Activated CD4-positive, alpha-beta T cell treated with anti-CD3 and anti-CD28 coated beads, Interleukin-2, amount 10 ng/mL, durations not matched to agents 24 days and 14 days (primary cell): ENCODE measurements at regions not wholly inside any gene's neighbourhood (a gene's known extent, or its start where the extent isn't known, plus 50 kb on each side); places are given as distances from the start of the nearest gene placed in this dataset.
A peak's percentile ranks its signal among the peaks of the same experiment; 100 is the strongest.

Experiments used
- DNase-seq: peaks from one replicate; pipeline ENCODE4 v3.0.0; 2022
- H3K27ac Mint-ChIP-seq: one replicate; pipeline ENCODE4 v1.8.0; 2022; ENCODE audit warnings: mild to moderate bottlenecking, mixed read lengths
- H3K27me3 Mint-ChIP-seq: one replicate; pipeline ENCODE4 v1.8.0; 2022; ENCODE audit warnings: mixed read lengths
- H3K36me3 Mint-ChIP-seq: one replicate; pipeline ENCODE4 v1.8.0; 2022; ENCODE audit warnings: low read depth, mild to moderate bottlenecking, mixed read lengths
- H3K4me1 Mint-ChIP-seq: one replicate; pipeline ENCODE4 v1.8.0; 2021; ENCODE audit warnings: mixed read lengths
- H3K4me3 Mint-ChIP-seq: one replicate; pipeline ENCODE4 v1.8.0; 2022; ENCODE audit warnings: mild to moderate bottlenecking, moderate library complexity, mixed read lengths
- H3K9me3 Mint-ChIP-seq: one replicate; pipeline ENCODE4 v1.8.0; 2021; ENCODE audit warnings: mixed read lengths
- intact Hi-C: fragments of 100-400 bp; cut with micrococcal nuclease; formaldehyde crosslinking; loops from one replicate; pipeline ENCODE4 v1.15.1; 2023

DNA sequence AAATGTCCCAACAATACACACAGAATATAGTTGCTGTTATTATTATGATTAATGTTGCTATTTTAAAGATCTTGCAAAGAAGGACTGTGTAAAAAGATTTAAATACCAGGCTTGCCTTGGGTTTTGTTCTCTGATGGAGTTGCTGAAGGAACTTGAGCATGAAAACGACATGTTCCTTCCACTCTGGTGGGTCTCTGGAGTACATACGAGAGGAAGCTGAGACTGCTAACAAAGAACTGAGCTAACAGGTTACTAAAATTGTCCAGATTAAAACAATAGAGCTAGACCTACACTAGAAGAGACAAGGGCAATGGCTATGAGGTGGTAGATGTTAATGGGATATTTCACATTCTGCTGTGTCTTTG, 612.2 kb downstream of the TSN start:
- Mint-ChIP-seq H3K4me3 (no peak overlapping the region), H3K9me3 (no peaks in the 10 kb centered on the region), H3K4me1 (no peaks in the 10 kb centered on the region), H3K27ac (no peak overlapping the region), H3K36me3 (no peaks in the 10 kb centered on the region), H3K27me3 (no peaks in the 10 kb centered on the region)
- intact Hi-C loops: no loop called here
- DNase-seq: no peak

DNA sequence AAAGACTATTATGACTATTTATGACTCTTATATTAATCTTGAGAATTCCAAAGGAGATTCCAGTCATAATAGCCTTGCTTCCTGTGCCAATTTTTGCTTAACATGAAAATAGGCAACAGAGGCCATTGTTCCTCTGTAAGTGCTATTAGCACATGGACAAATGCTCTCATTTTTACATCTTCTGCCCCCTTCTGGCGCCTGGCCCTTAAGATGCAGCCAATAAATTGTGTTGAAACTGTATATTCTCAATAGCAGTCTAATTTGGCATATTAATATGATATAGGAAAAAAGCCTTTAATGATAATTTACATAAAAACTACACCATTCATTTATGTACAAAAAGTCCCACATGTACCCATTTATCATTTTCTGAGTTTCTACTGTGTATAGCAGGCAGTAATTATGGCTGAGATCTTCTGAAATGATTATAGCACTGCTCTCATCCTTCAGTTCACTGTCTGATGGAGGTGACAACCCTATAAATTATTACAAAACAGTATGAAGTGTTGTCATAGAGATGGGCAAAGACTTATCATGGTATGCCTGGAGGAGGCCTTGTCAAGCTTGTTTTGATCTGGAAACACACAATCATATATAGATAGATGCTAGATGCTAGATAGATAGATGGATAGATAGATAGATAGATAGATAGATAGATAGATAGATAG, 613.3 kb downstream of the TSN start:
- intact Hi-C loops: no loop called here

DNA sequence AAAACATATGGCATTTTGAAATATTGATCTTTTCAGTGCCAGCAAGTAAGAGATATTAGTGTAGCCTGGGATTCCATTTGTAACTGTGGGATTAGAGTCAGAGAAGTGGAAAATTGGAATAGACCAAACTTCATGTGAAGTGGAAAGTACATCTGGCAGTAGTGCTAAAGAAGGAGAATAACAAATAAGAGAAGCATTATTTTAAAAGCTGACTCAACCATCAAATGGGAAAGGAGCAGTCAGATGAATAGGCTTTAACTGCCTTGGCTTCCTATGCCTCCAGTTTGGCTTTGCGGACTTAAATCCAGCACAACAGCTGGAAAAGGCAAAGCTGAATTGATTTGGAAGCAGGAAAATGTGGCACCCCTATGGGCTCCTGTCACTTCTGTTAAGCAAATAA, 623.1 kb downstream of the TSN start:
- no peak overlapping the region for H3K27ac Mint-ChIP-seq
- no peaks in the 10 kb centered on the region for H3K9me3 Mint-ChIP-seq
- H3K4me1 Mint-ChIP-seq: no peaks in the 10 kb centered on the region
- no peak overlapping the region for H3K4me3 Mint-ChIP-seq
- no peak for DNase-seq
- intact Hi-C loops: no loop called here
- H3K36me3 Mint-ChIP-seq: no peaks in the 10 kb centered on the region
- H3K27me3 Mint-ChIP-seq: no peaks in the 10 kb centered on the region

More for the DNA sequence above, 613.3 kb downstream of the TSN start:
- no peaks in the 10 kb centered on the region for H3K9me3 Mint-ChIP-seq
- no peaks in the 10 kb centered on the region for H3K4me1 Mint-ChIP-seq
- H3K27me3 Mint-ChIP-seq: no peaks in the 10 kb centered on the region
- no peak overlapping the region for H3K27ac Mint-ChIP-seq
- no peak for DNase-seq
- H3K4me3 Mint-ChIP-seq: no peak overlapping the region
- no peaks in the 10 kb centered on the region for H3K36me3 Mint-ChIP-seq

DNA sequence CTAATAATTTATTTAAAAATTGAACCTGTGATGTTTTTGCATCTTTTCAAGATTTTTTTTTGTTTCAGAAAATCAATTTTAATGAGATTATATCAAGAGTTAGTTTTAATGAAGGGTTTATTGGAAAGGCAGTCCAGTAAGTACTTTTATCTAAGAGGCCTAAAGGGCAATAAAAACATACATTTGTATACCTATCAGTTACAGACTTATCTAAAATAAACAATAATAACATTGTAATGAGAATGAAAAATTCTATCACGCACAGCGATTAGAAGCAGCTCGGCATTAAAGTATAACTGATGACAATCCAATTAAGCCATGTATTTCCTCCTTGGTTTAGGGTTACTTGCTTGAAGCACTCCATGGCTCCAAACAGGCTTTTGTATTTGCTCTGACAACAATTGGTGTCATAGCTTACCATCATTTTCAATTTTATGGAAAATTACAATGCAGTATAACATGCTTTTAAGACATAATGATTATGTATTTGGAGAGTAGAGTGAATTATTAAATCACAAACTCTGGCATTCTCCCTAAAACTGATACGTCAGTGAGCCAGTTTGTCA, 629.4 kb downstream of the TSN start:
- intact Hi-C loops: no loop called here
- H3K27ac Mint-ChIP-seq: no peak overlapping the region
- H3K27me3 Mint-ChIP-seq: no peaks in the 10 kb centered on the region
- H3K36me3 Mint-ChIP-seq: no peaks in the 10 kb centered on the region
- no peaks in the 10 kb centered on the region for H3K4me1 Mint-ChIP-seq
- H3K9me3 Mint-ChIP-seq: peaks cover 12% of the 10 kb centered on the region
- no peak for DNase-seq
- no peak overlapping the region for H3K4me3 Mint-ChIP-seq

DNA sequence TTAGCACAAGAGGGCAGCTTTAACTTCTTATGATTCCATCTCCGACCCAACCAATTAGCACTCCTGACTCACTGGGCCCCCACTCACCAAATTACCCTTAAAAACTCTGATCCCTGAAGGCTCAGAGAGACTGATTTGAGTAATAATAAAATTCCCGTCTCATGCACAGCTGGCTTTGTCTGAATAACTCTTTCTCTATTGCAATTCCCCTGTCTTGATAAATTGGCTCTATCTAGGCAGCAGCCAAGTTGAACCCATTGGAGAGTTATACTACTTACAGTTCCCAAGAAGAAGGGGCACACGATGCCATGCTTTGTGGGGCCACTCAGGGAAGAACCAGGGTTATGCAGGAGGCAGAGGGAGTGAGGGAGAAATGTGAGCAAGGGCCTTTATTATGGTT, 632.8 kb downstream of the TSN start:
- Mint-ChIP-seq H3K4me1 (no peaks in the 10 kb centered on the region), H3K36me3 (no peaks in the 10 kb centered on the region), H3K27ac (no peak overlapping the region)

DNA sequence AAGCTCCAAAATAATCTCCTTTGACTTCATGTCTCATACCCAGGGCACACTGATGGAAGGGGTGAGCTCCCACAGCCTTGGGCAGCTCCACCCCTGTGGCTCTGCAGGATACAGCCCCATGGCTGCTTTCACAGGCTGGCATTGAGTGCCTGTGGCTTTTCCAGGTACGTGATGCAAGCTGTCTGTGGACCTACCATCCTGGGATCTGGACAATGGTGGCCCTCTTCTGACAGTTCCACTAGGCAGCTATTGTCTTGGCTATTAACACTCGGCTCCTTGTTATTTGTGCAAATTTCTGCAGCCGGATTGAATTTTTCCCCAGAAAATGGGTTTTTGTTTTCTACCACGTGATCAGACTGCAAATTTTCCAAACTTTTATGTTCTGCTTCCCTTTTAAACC, 634.2 kb downstream of the TSN start:
- DNase-seq: no peak
- no peaks in the 10 kb centered on the region for H3K27me3 Mint-ChIP-seq
- no peak overlapping the region for H3K27ac Mint-ChIP-seq
- no peaks in the 10 kb centered on the region for H3K4me1 Mint-ChIP-seq
- H3K4me3 Mint-ChIP-seq: no peak overlapping the region
- H3K36me3 Mint-ChIP-seq: no peaks in the 10 kb centered on the region
- peaks cover 12% of the 10 kb centered on the region for H3K9me3 Mint-ChIP-seq
- intact Hi-C loops: no loop called here

More for the DNA sequence above, 632.8 kb downstream of the TSN start:
- DNase-seq: no peak
- Mint-ChIP-seq H3K9me3 (peaks cover 12% of the 10 kb centered on the region), H3K27me3 (no peaks in the 10 kb centered on the region), H3K4me3 (no peak overlapping the region)
- intact Hi-C loops: no loop called here

DNA sequence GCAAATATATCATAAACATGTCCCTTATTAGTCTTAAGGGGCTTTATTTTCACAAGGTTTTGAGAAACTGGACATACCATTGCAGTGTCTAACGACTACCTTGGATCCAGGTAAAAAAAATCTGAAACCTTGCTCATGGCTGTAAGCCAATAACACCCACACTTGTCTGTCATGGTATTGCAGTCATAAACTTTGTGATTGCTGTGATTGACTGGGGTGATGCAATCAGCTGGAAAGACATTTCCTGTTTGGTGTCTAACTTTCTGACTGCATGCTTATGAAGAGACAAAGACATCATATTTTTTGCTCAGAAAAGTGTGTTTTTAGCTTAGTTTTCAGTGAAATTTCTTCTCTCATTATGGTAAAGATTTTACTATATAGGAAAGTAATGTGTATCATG, 635.0 kb downstream of the TSN start:
- Mint-ChIP-seq H3K27me3 (no peaks in the 10 kb centered on the region), H3K9me3 (peaks cover 12% of the 10 kb centered on the region), H3K4me1 (no peaks in the 10 kb centered on the region), H3K27ac (no peak overlapping the region), H3K4me3 (no peak overlapping the region), H3K36me3 (no peaks in the 10 kb centered on the region)
- intact Hi-C loops: no loop called here
- DNase-seq: no peak

DNA sequence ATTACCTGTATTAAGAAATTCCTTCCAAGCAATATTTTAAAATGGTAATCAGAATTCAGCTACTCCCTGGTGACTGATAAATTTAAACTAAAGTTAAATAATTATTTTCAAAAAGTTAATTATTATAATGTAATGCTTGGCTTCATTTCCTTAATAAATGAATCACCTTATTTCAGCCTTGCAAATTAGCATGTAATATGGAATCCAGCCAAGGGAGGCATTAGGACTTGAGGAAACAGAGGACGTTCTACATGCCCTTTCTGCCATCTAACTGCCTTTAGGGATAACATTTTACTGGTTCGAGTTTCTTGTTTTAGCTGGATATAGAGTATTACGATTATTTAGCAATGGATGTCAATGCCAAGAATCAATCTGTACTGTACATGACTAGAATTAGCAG, 636.3 kb downstream of the TSN start:
- Mint-ChIP-seq H3K27me3 (no peaks in the 10 kb centered on the region), H3K4me3 (no peak overlapping the region), H3K36me3 (no peaks in the 10 kb centered on the region), H3K4me1 (no peaks in the 10 kb centered on the region), H3K9me3 (peaks cover 12% of the 10 kb centered on the region), H3K27ac (no peak overlapping the region)
- intact Hi-C loops: no loop called here
- DNase-seq: no peak

DNA sequence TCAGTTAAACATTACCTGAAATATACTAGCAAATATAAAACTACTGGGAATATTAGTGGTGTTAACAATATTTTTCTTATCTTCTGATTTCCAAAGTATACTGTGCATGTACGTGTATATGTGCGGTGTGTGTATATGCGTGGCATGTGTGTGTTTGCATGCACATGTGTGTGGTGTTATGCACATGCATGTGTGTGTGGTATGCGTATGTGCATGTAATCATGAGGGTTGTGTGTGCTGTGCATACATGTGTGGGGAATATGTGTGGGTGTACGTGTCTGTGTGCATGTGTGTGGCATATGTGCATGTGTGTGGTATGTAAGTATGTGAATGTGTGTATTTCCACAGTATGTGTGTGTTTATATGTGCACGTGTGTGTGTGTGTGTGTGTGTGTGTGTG, 640.2 kb downstream of the TSN start:
- H3K4me1 Mint-ChIP-seq: no peaks in the 10 kb centered on the region
- no peak for DNase-seq
- intact Hi-C loops: no loop called here
- H3K36me3 Mint-ChIP-seq: no peaks in the 10 kb centered on the region
- H3K27ac Mint-ChIP-seq: no peak overlapping the region
- H3K4me3 Mint-ChIP-seq: no peak overlapping the region
- no peaks in the 10 kb centered on the region for H3K9me3 Mint-ChIP-seq
- H3K27me3 Mint-ChIP-seq: no peaks in the 10 kb centered on the region

DNA sequence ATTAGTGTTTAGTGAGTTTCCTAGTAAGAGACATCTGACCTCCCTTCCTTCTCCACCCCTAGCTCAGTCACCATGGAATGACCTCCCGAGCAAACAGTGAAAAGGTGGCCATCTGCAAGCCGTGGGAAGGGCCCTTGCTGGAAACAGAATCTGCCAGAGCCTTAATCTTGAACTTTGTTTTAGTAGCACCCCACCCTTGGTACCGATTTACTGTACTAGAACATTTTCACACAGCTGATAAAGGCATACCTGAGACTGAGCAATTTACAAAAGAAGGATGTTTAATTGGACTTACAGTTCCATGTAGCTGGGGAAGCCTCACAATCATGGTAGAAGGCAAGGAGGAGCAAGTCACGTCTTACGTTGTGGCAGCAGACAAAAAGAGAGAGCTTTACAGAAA, 655.8 kb downstream of the TSN start:
- DNase-seq: no peak
- Mint-ChIP-seq H3K36me3 (no peaks in the 10 kb centered on the region), H3K4me1 (no peaks in the 10 kb centered on the region), H3K27ac (no peak overlapping the region), H3K4me3 (no peak overlapping the region), H3K27me3 (no peaks in the 10 kb centered on the region), H3K9me3 (no peaks in the 10 kb centered on the region)
- intact Hi-C loops: no loop called here

DNA sequence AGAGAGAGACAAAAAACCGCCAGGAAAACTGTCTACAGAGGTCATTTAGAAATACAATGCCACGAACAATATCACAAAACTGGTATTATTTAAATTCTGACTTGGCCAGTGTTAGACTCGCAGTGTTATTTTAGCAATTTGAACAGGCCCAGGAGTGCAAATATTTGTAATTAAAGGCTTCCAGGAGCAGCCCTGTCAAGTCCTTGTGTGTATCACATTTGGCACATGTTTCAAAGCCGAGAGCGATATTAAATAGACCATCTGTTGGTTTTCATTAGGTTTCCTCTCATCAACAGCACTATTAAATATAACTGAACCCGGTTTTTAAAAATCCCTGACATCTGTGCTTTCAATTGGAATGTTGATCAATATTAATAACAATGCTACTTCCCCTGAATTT, 656.9 kb downstream of the TSN start:
- Mint-ChIP-seq H3K27me3 (no peaks in the 10 kb centered on the region), H3K9me3 (no peaks in the 10 kb centered on the region), H3K27ac (no peak overlapping the region), H3K4me1 (no peaks in the 10 kb centered on the region), H3K36me3 (no peaks in the 10 kb centered on the region), H3K4me3 (no peak overlapping the region)
- no peak for DNase-seq
- intact Hi-C loops: no loop called here

DNA sequence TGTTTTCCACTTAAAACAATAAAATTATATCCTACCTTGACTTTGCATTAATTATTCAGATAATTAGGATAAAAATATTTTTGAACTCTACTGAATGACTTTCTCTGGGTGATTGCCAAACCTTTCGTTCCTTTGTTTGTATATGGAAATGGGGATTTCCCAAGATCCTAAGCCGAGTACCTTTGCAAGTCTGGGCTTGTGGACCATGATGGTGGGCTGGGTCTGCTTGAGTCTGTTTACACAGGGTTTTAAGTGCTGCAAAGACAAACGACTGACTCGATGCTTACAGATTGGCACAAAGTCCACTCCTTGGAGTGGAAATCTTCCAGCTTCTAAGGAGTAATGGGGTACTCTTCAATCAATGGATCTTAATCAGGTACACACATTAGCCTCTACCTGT, 659.5 kb downstream of the TSN start:
- Mint-ChIP-seq H3K9me3 (no peaks in the 10 kb centered on the region), H3K36me3 (no peaks in the 10 kb centered on the region), H3K27ac (no peak overlapping the region), H3K4me3 (no peak overlapping the region), H3K4me1 (no peaks in the 10 kb centered on the region), H3K27me3 (no peaks in the 10 kb centered on the region)
- intact Hi-C loops: no loop called here
- no peak for DNase-seq

DNA sequence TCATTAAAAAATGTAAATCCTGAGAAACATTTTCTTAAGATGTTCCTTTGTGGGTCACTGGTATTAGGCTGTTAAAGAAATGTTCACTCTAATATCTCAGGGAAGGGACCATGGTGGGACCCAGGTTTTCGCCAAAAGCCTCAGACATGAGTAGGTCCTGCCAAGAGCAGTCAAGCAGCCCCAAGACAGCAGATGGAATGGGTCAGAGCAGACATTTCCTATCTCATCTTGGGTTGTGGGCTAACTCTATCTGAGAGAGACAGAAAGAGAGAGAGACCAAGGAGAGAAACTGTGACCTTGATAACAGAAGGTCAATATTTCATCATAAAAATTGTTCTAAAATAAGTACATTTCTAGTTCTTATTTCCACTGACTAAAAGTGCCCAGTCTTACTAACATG, 661.7 kb downstream of the TSN start:
- Mint-ChIP-seq H3K4me1 (no peaks in the 10 kb centered on the region), H3K27me3 (no peaks in the 10 kb centered on the region), H3K9me3 (no peaks in the 10 kb centered on the region), H3K36me3 (no peaks in the 10 kb centered on the region), H3K4me3 (no peak overlapping the region), H3K27ac (no peak overlapping the region)
- intact Hi-C loops: no loop called here
- no peak for DNase-seq

DNA sequence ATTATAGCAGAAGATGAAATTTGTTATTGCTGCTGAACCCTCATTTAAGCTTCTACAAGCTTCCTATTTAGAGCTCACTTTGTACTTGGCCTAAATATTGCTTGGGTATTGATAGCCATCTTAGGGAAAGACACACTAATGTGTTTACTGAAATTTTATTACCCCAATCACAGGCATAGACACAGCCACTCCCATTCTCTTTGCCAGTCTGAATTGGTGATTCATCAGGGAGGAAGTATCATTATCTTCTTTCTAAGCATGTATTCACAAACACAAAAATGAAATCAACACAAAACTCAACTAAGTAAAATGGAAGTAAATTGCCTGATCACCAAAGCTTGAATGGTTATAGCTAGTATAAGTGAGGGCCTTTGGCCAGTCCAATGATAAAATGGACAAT, 666.3 kb downstream of the TSN start:
- H3K4me3 Mint-ChIP-seq: no peak overlapping the region
- DNase-seq: no peak
- H3K9me3 Mint-ChIP-seq: no peaks in the 10 kb centered on the region
- H3K27me3 Mint-ChIP-seq: no peaks in the 10 kb centered on the region
- no peaks in the 10 kb centered on the region for H3K36me3 Mint-ChIP-seq
- intact Hi-C loops: no loop called here
- H3K4me1 Mint-ChIP-seq: no peaks in the 10 kb centered on the region
- H3K27ac Mint-ChIP-seq: no peak overlapping the region

DNA sequence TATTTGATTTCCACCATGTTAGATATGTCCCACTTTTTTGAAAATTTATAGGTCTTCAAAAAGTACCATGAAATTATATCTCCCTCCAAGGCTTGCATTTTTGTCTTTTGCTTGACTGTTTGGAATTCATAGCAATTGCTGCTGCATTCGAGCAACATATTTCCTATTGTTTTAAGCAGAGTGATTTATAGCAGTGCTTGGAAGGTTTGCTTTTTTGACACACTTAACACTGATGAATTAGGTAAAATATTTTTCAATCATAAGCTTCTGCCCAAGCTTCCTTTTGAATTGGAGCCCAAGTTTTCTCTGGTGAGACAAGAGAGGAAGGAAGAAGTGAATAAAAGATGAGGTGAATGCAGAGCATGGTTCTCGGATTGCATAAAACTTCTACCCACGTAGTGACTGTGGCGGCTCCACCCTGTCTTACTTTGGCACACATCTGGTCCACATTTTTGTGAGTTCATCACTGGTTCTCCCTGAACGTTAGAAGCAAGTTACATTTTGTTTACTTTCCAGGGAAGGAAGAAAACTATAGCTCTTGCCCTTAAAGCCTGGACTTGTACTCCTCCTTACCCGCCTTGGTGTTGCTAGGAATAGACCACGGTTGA, 667.0 kb downstream of the TSN start:
- Mint-ChIP-seq H3K9me3 (no peaks in the 10 kb centered on the region), H3K4me3 (no peak overlapping the region), H3K4me1 (no peaks in the 10 kb centered on the region), H3K36me3 (no peaks in the 10 kb centered on the region), H3K27ac (no peak overlapping the region), H3K27me3 (no peaks in the 10 kb centered on the region)
- DNase-seq: peak; percentile 23
- intact Hi-C loops: no loop called here
